ENCODE measurements at regions not wholly inside any gene's neighbourhood (a gene's known extent, or its start where the extent isn't known, plus 50 kb on each side); places are given as distances from the start of the nearest gene placed in this dataset.

GRCh38 chr12:68465227-68465626 is 133.1 kb upstream of the MDM1 start:
- H3K4me3 Mint-ChIP-seq (ENCODE audit: unreplicated experiment), result no peak overlapping the region
- no peak for TF ChIP-seq CTCF (IDR thresholded peaks at IDR 0.05; ENCODE audit: unreplicated experiment)
- ChIA-PET CTCF (interaction anchor here (0.6 kb wide), 1 partner anchor 148 kb away, joined by 6 read pairs; no protein-coding TSS in a partner anchor), POLR2A (interaction anchor here (1.1 kb wide), 1 partner anchor 20 kb away, joined by 3 read pairs; no protein-coding TSS in a partner anchor)
- no peak for DNase-seq (ENCODE audit: unreplicated experiment)
- intact Hi-C loops (cut with micrococcal nuclease), result no loop called here
- H3K36me3 Mint-ChIP-seq (ENCODE audit: insufficient read depth, unreplicated experiment), result no peaks in the 10 kb centered on the region
- H3K4me1 Mint-ChIP-seq (ENCODE audit: insufficient read depth, unreplicated experiment), result no peaks in the 10 kb centered on the region
- BruUV-seq (replicated peaks), result no TSS peak
- H3K27ac Mint-ChIP-seq (ENCODE audit: low read depth, unreplicated experiment), result no peak overlapping the region
- no peaks in the 10 kb centered on the region for H3K9me3 Mint-ChIP-seq (ENCODE audit: unreplicated experiment)
- H3K27me3 Mint-ChIP-seq (ENCODE audit: insufficient read depth, unreplicated experiment), result no peaks in the 10 kb centered on the region

- intact Hi-C loops (cut with micrococcal nuclease), result no loop called here
- ChIA-PET CTCF (no interaction called here), POLR2A (no interaction called here)
- Mint-ChIP-seq H3K36me3 (ENCODE audit: insufficient read depth, unreplicated experiment) (no peaks in the 10 kb centered on the region), H3K9me3 (ENCODE audit: unreplicated experiment) (no peaks in the 10 kb centered on the region), H3K27me3 (ENCODE audit: insufficient read depth, unreplicated experiment) (no peaks in the 10 kb centered on the region), H3K27ac (ENCODE audit: low read depth, unreplicated experiment) (no peak overlapping the region), H3K4me3 (ENCODE audit: unreplicated experiment) (no peak overlapping the region), H3K4me1 (ENCODE audit: insufficient read depth, unreplicated experiment) (no peaks in the 10 kb centered on the region)
- no peak for TF ChIP-seq CTCF (IDR thresholded peaks at IDR 0.05; ENCODE audit: unreplicated experiment)
- BruUV-seq (replicated peaks), result no TSS peak
- no peak for DNase-seq (ENCODE audit: unreplicated experiment)
Measured at GRCh38 chr12:68467514-68467913, 135.4 kb upstream of the MDM1 start.

- intact Hi-C loops (cut with micrococcal nuclease), result no loop called here
- TF ChIP-seq CTCF (IDR thresholded peaks at IDR 0.05; ENCODE audit: unreplicated experiment), result no peak
- Mint-ChIP-seq H3K4me1 (ENCODE audit: insufficient read depth, unreplicated experiment) (no peaks in the 10 kb centered on the region), H3K27me3 (ENCODE audit: insufficient read depth, unreplicated experiment) (no peaks in the 10 kb centered on the region), H3K9me3 (ENCODE audit: unreplicated experiment) (no peaks in the 10 kb centered on the region), H3K27ac (ENCODE audit: low read depth, unreplicated experiment) (no peak overlapping the region), H3K4me3 (ENCODE audit: unreplicated experiment) (no peak overlapping the region), H3K36me3 (ENCODE audit: insufficient read depth, unreplicated experiment) (no peaks in the 10 kb centered on the region)
- no peak for DNase-seq (ENCODE audit: unreplicated experiment)
- no TSS peak for BruUV-seq (replicated peaks)
- ChIA-PET POLR2A (no interaction called here), CTCF (no interaction called here)
Measured at GRCh38 chr12:68468036-68468435, 135.9 kb upstream of the MDM1 start.

- DNase-seq (ENCODE audit: unreplicated experiment), result no peak
- intact Hi-C loops (cut with micrococcal nuclease), result no loop called here
- H3K4me3 Mint-ChIP-seq (ENCODE audit: unreplicated experiment), result no peak overlapping the region
- no peaks in the 10 kb centered on the region for H3K9me3 Mint-ChIP-seq (ENCODE audit: unreplicated experiment)
- no peak for TF ChIP-seq CTCF (IDR thresholded peaks at IDR 0.05; ENCODE audit: unreplicated experiment)
- H3K4me1 Mint-ChIP-seq (ENCODE audit: insufficient read depth, unreplicated experiment), result no peaks in the 10 kb centered on the region
- BruUV-seq (replicated peaks), result no TSS peak
- H3K27me3 Mint-ChIP-seq (ENCODE audit: insufficient read depth, unreplicated experiment), result no peaks in the 10 kb centered on the region
- no peak overlapping the region for H3K27ac Mint-ChIP-seq (ENCODE audit: low read depth, unreplicated experiment)
- CTCF ChIA-PET, result no interaction called here
- POLR2A ChIA-PET, result interaction anchor here (0.7 kb wide), 1 partner anchor 212 kb away, joined by 3 read pairs; no protein-coding TSS in a partner anchor
- H3K36me3 Mint-ChIP-seq (ENCODE audit: insufficient read depth, unreplicated experiment), result no peaks in the 10 kb centered on the region
Measured at GRCh38 chr12:68469113-68469512, 137.0 kb upstream of the MDM1 start.

Measured in MCF 10A (cell line).